GM13976 (cell line): ENCODE measurements at regions not wholly inside any gene's neighbourhood (a gene's known extent, or its start where the extent isn't known, plus 50 kb on each side); places are given as distances from the start of the nearest gene placed in this dataset.
"Not testable (repeated sequence)": the region's sequence is repeated elsewhere in the genome, so short reads cannot be mapped to it uniquely, and the experiment has no call there.

Experiments used
- DNase-seq: peaks from one replicate; pipeline ENCODE4 v3.0.0; 2012; ENCODE audit warnings: low spot score
- in situ Hi-C: fragments of 300-500 bp; cut with MboI; formaldehyde crosslinking; loops from one replicate; pipeline ENCODE4 v1.12.0; 2022; ENCODE audit warnings: low sequenced_read_pairs, mixed read lengths, inconsistent platforms; ENCODE audit not compliant: unreplicated experiment
- TF ChIP-seq, protein P1 (sequence below): IDR thresholded peaks from 2 replicates; pipeline ENCODE4 v1.5.1; 2012; ENCODE audit warnings: borderline replicate concordance, mild to moderate bottlenecking; ENCODE audit not compliant: insufficient read depth; ENCODE audit errors: extremely low read depth, missing control alignments, control extremely low read depth

DNA sequence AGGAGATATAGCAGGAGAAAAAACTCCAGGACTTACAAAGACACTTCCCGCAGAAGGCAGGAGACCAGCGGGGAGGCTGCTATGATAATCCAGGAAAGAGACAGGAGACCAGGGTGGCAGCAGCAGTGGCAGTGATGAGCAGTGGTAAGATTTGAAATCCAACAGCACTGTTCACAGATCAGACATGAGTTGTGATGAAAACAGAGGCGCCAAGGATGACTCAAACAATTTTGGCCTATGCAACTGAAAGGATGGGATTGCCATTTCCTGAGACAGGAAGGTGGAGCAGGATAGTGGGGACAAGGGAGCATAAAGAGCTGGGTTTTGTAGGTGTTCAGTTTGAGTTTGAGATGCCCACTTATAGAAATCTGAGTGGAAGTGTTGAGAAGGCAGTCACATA lies 108.6 kb upstream of the DYRK2 start:
- TF ChIP-seq, protein P1, sequence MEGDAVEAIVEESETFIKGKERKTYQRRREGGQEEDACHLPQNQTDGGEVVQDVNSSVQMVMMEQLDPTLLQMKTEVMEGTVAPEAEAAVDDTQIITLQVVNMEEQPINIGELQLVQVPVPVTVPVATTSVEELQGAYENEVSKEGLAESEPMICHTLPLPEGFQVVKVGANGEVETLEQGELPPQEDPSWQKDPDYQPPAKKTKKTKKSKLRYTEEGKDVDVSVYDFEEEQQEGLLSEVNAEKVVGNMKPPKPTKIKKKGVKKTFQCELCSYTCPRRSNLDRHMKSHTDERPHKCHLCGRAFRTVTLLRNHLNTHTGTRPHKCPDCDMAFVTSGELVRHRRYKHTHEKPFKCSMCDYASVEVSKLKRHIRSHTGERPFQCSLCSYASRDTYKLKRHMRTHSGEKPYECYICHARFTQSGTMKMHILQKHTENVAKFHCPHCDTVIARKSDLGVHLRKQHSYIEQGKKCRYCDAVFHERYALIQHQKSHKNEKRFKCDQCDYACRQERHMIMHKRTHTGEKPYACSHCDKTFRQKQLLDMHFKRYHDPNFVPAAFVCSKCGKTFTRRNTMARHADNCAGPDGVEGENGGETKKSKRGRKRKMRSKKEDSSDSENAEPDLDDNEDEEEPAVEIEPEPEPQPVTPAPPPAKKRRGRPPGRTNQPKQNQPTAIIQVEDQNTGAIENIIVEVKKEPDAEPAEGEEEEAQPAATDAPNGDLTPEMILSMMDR, result no peak
- in situ Hi-C loops, result no loop called here
- no peak for DNase-seq

DNA sequence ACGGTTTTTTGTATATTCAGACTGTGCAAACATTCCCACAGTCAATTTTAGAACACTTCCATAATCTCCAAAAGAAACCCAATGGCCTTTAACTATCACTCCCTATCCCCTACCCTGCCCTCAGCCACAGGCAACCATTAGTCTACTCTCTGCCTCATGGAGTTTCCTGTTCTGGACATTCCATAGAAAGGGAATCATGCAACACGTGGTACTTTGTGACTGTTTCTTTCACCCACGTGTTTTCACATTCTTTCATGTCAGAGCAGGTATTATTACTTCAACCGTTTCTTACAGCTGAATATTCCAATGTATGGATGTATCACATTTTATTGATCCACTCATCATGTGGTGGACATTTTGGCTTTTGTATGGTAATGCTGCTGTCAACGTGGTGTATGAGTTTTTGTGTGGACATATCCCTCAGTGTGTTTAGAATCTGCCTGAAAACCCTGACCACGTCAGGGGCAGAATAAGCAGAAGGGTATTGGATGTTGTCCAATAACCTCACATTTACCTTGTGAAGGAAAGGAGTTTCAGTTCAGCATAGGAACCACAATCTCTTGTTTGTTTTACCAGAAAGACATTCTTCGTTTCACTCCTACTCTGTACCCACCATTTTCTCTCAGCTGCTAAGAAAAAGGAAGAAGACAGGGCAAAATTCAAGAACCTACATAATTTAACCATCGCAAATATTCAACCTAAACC lies 107.5 kb upstream of the DYRK2 start:
- no peak for DNase-seq

DNA sequence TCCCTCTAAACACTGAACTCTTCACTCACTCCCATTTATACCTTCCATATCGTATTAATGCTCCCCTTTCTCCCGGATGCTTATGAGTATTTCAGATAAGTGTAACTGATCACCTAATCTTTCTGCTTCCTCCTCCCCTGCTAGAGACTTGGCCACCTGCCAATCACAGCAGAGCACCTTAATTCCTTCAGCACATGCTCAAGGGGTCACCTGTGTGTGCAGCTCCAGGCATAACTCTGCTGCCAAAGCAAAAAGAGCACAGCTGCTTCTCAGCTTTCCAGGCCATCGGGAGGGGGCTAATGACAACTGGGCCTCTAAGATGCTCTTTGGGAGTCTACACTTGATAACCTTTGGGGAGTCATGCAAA lies 106.9 kb upstream of the DYRK2 start:
- TF ChIP-seq, protein P1, result no peak
- DNase-seq, result no peak
- in situ Hi-C loops, result no loop called here

More for the DNA sequence above, 107.5 kb upstream of the DYRK2 start:
- TF ChIP-seq, protein P1, result no peak
- in situ Hi-C loops, result no loop called here

DNA sequence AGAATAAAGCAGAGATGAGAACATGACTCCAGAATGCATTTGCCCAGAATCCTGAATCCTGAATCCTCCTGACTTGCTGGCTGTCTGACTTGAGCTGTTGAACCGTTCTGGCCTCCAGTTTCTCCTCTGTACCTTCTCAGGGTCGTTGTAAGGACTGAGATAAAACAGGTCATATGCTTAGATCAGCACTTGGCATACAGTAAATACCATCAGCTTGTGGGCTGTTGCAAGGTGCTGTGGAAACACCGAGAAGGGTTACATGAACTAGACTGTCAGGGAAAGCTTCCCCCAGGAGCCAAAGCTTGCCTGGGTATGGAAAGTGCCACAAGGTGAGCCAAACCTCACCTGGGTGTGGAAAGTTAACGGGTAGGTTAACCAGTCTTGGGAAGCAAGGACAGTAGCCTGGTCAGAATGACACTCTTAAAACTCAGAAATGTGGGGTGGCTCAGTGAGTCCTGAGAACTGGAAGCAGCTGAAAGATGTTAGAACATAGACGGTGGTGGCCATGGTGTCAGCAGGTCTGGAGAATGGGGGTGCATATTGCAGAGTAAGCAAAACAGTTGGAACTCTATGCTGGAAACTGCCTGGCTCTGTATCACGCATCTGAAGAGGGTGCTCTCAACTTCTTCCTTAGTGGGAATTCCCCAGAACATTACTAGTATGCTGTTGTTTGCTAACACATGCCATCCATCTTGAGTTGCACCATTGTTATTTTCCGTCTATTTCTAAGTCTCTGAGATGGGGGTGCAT lies 105.3 kb upstream of the DYRK2 start:
- TF ChIP-seq, protein P1, result no peak
- no peak for DNase-seq
- in situ Hi-C loops, result no loop called here

DNA sequence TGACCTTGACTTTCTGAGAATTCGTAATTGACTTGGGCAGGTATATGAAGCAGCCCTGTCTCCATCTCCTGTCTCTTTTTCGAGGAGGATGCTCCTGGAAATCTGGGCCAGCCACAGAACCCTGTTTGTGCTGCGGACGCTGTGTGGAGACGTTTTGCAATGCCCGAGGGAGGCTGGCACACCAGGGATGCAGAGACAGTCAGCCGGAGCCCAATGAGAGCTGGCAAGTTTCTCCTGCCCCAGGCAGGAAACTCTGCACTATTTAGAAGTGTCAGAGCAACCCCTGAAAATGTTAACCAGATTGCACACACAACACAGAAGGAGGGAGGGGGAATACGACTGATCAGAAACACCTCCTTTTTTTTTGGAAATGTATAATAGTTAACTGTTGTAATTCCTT lies 103.2 kb upstream of the DYRK2 start:
- DNase-seq, result no peak
- in situ Hi-C loops, result no loop called here
- TF ChIP-seq, protein P1, result no peak

DNA sequence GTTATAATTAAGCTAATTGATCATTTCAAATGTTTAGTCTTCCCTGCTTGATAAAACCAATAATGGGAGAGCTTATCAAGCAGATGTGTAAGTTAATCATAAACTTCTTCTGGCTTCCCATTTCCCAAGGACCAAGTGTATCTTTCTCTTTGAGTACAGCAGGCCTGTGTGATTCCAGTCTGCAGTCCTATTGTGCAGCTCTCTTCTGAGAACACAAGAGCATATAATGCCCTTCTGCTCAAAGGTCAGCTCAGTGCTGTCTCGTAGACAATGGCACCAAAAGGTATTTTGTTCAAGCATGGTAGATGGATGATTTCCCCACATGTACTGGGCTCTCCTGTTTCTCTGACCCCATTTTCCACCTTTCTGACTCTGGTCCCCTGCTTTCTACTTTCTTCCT lies 101.8 kb upstream of the DYRK2 start:
- TF ChIP-seq, protein P1, result no peak
- in situ Hi-C loops, result no loop called here
- no peak for DNase-seq

DNA sequence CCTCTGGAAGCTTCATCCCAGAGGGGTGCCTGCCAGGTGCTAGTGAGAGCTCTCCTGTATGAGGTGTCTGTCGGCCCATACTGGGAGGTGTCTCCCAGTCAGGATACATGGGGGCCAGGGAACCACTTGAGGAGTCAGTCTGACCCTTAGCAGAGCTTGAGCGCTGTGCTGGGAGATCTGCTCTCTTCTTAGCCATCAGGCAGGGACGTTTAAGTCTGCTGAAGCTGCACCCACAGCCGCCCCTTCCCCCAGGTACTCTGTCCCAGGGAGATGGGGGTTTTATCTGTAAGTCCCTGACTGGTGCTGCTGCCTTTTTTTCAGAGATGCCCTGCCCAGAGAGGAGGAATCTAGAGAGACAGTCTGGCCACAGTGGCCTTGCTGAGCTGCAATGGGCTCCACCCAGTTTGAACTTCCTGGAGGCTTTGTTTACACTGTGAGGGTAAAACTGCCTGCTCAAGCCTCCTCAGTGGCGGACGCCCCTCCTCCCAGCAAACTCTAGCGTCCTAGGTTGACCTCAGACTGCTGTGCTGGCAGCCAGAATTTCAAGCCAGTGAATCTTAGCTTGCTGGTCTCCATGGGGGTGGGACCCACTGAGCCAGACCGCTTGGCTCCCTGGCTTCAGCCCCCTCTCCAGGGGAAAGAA lies 93.3 kb upstream of the DYRK2 start:
- DNase-seq, in situ Hi-C loops: not testable (repeated sequence)
